Panc1 (cell line): ENCODE measurements at regions not wholly inside any gene's neighbourhood (a gene's known extent, or its start where the extent isn't known, plus 50 kb on each side); places are given as distances from the start of the nearest gene placed in this dataset.

Experiments
- ATAC-seq: fragments of 200-7000 bp; cut with Tn5 transposase; 2 replicates; pipeline ENCODE4 v1.9.1; 2020; ENCODE audit warnings: mild to moderate bottlenecking, moderate library complexity
- BruUV-seq: library from RNA; stranded (reverse); fragments of 400-500 nt; replicated peaks from 2 replicates; lab custom pipeline; 2021; lab: Mats Ljungman, UMichigan
- CTCF ChIA-PET: fragments of 300-600 bp; sonication (Branson Sonifier 250); formaldehyde crosslinking; loops from one replicate; lab custom pipeline; 2022; ENCODE audit warnings: antibody characterized with exemption; lab: Charles Lee
- POLR2A ChIA-PET: fragments of 300-600 bp; sonication (Branson Sonifier 250); formaldehyde crosslinking; loops from one replicate; lab custom pipeline; 2022; ENCODE audit warnings: antibody characterized with exemption; lab: Charles Lee
- DNase-seq: peaks from one replicate; pipeline ENCODE4 v3.0.0-alpha.2; 2010; ENCODE audit warnings: low read depth, low spot score
- H3K27ac ChIP-seq: 2 replicates; pipeline ENCODE4 v1.5.1; 2011; ENCODE audit warnings: mild to moderate bottlenecking, low read length, inconsistent platforms
- H3K27me3 ChIP-seq: fragments of 200-500 bp; sonication (Bioruptor generic); 2 replicates; pipeline ENCODE4 v1.6.0; 2014; ENCODE audit warnings: low read length, inconsistent platforms; ENCODE audit not compliant: control insufficient read depth, insufficient read depth
- H3K36me3 ChIP-seq: fragments of 200-500 bp; sonication (Bioruptor generic); 2 replicates; pipeline ENCODE4 v1.5.1; 2014; ENCODE audit warnings: inconsistent platforms, mild to moderate bottlenecking, low read length, moderate library complexity; ENCODE audit not compliant: control insufficient read depth, insufficient read depth
- H3K4me1 ChIP-seq: 2 replicates; pipeline ENCODE4 v1.5.1; 2011; ENCODE audit warnings: inconsistent platforms, mild to moderate bottlenecking, low read length, moderate library complexity; ENCODE audit not compliant: control insufficient read depth, insufficient read depth
- H3K4me3 ChIP-seq, 2 experiments: 2 replicates each; pipeline ENCODE4 v1.5.1; 2011 to 2012; ENCODE audit warnings: low read depth in 2 of 2, low read length in 2 of 2, mild to moderate bottlenecking in 2 of 2, inconsistent platforms in 1 of 2, moderate library complexity in 1 of 2
- H3K9me3 ChIP-seq: fragments of 200-500 bp; sonication (Bioruptor generic); 2 replicates; pipeline ENCODE4 v1.5.1; 2014; ENCODE audit warnings: low read depth, mild to moderate bottlenecking, inconsistent platforms, low read length, moderate library complexity; ENCODE audit not compliant: control insufficient read depth, insufficient read depth
- POLR2AphosphoS5 ChIP-seq: IDR thresholded peaks from 2 replicates; pipeline ENCODE4 v1.6.1; 2012; ENCODE audit warnings: mild to moderate bottlenecking, low read depth, low read length, moderate library complexity
- REST ChIP-seq, 2 experiments: IDR thresholded peaks; 2 replicates each; pipeline ENCODE4 v1.6.1; 2011 to 2012; ENCODE audit warnings: low read depth in 2 of 2, control low read depth in 1 of 2, low read length in 1 of 2, mild to moderate bottlenecking in 1 of 2, moderate library complexity in 1 of 2; ENCODE audit not compliant: insufficient read depth in 1 of 2
- SIN3A ChIP-seq: IDR thresholded peaks from 2 replicates; pipeline ENCODE4 v1.6.1; 2012; ENCODE audit warnings: low read depth, mild to moderate bottlenecking, low read length, moderate library complexity, borderline replicate concordance; ENCODE audit not compliant: insufficient read depth
- TCF7L2 ChIP-seq: IDR thresholded peaks from 2 replicates; pipeline ENCODE4 v1.6.1; 2011; ENCODE audit warnings: mild to moderate bottlenecking, low read depth, low read length, inconsistent platforms
- in situ Hi-C: cut with HindIII; loops from 2 replicates; pipeline ENCODE4 v1.10.0; 2016; ENCODE audit warnings: low sequenced_read_pairs, low pct_unique_long_range_greater_than_20kb
- intact Hi-C: fragments of 100-400 bp; cut with micrococcal nuclease; formaldehyde crosslinking; loops from one replicate; pipeline ENCODE4 v1.10.0; 2022; ENCODE audit not compliant: unreplicated experiment
- TF ChIP-seq, protein P1 (sequence below): fragments of 450-650 bp; IDR thresholded peaks from 2 replicates; pipeline ENCODE4 v1.5.1; 2017; ENCODE audit warnings: mild to moderate bottlenecking

DNA sequence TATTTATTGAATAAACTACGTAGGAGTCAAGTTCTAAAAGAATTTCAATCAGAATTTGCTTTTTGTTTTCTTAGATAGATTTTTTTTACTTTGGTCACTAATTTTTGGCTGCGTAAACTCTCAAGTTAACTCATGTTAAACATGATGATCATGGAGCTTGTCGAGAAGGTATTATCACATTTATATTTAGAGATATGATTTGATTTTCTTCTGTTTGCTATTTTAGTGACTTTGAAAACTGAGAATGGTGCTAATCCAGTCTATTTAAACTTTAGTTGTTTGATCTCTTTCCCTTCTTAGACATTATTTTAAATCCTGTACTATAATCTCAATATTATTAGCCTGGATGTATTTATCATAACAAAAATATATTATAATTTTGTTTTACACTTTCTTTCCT, 179.4 kb upstream of the SEMA3C start:
- TF ChIP-seq SIN3A (no peak), TCF7L2 (no peak), POLR2AphosphoS5 (no peak), REST (IDR thresholded peaks at IDR 0.05; ENCODE audit: insufficient read depth in 1 of 2, low read depth in 2 of 2, low read length in 1 of 2) (no peak)
- TF ChIP-seq, protein P1, sequence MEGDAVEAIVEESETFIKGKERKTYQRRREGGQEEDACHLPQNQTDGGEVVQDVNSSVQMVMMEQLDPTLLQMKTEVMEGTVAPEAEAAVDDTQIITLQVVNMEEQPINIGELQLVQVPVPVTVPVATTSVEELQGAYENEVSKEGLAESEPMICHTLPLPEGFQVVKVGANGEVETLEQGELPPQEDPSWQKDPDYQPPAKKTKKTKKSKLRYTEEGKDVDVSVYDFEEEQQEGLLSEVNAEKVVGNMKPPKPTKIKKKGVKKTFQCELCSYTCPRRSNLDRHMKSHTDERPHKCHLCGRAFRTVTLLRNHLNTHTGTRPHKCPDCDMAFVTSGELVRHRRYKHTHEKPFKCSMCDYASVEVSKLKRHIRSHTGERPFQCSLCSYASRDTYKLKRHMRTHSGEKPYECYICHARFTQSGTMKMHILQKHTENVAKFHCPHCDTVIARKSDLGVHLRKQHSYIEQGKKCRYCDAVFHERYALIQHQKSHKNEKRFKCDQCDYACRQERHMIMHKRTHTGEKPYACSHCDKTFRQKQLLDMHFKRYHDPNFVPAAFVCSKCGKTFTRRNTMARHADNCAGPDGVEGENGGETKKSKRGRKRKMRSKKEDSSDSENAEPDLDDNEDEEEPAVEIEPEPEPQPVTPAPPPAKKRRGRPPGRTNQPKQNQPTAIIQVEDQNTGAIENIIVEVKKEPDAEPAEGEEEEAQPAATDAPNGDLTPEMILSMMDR, result no peak
- Histone ChIP-seq H3K4me3 (no peak overlapping the region), H3K36me3 (no peaks in the 10 kb centered on the region), H3K4me1 (peaks cover 12% of the 10 kb centered on the region; the same call in 1 of the 2 replicates), H3K9me3 (no peaks in the 10 kb centered on the region; the same call in 1 of the 2 replicates), H3K27ac (peak overlapping the region; percentile 72; the same call in 1 of the 2 replicates), H3K27me3 (no peaks in the 10 kb centered on the region)
- in situ Hi-C loops (no loop called here), intact Hi-C loops (loop anchor here (5.0 kb wide), 1 partner anchor 156 kb away; no protein-coding TSS in a partner anchor)
- CTCF ChIA-PET, result no interaction called here
- ATAC-seq (peak; percentile 42; the same call in 1 of the 2 replicates), DNase-seq (no peak)
- POLR2A ChIA-PET, result no interaction called here
- no TSS peak for BruUV-seq

DNA sequence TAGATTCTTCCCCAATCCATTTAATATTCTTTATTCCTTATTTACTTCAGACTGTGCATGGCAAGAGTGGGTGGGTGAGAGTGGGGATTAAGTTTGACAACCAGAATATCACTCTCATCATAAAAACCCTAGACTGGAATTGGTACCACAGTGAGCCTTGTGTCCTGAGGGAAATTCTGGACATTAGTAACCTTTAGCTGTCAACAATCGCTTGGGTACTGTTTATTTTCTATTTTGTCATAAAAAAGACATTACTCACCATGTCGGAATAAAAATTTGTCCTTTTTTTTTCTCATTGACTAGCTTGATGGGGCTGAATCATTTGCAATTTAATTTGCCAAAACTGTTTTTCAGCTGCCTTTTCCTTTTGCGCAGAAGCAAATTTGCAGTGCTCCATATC, 176.1 kb upstream of the SEMA3C start:
- BruUV-seq, result no TSS peak
- intact Hi-C loops, result loop anchor here (5.0 kb wide), 1 partner anchor 153 kb away; no protein-coding TSS in a partner anchor
- Histone ChIP-seq H3K36me3 (no peaks in the 10 kb centered on the region), H3K27me3 (no peaks in the 10 kb centered on the region), H3K9me3 (no peaks in the 10 kb centered on the region), H3K27ac (peak overlapping the region; percentile 60), H3K4me1 (peaks cover 12% of the 10 kb centered on the region; the same call in 1 of the 2 replicates), H3K4me3 (peak overlapping the region in 1 of 2 experiments; percentile 7; a peak in 1 of 4 replicates)
- no peak for DNase-seq
- ATAC-seq, result peak; percentile 84
- ChIA-PET POLR2A (no interaction called here), CTCF (interaction anchor here (0.6 kb wide), 1 partner anchor 348 kb away, joined by 9 read pairs; no protein-coding TSS in a partner anchor)
- TF ChIP-seq, protein P1, result no peak
- no peak; the same call in 1 of the 2 replicates for TF ChIP-seq POLR2AphosphoS5
- no peak for TF ChIP-seq SIN3A
- TF ChIP-seq TCF7L2, result no peak
- TF ChIP-seq REST (IDR thresholded peaks at IDR 0.05; ENCODE audit: insufficient read depth in 1 of 2, low read depth in 2 of 2, low read length in 1 of 2), result no peak
- in situ Hi-C loops, result no loop called here
